MG63 (cell line): ENCODE measurements at regions not wholly inside any gene's neighbourhood (a gene's known extent, or its start where the extent isn't known, plus 50 kb on each side); places are given as distances from the start of the nearest gene placed in this dataset.
"Not testable (repeated sequence)": the region's sequence is repeated elsewhere in the genome, so short reads cannot be mapped to it uniquely, and the experiment has no call there.

Source experiments
- DNase-seq: peaks from one replicate; pipeline ENCODE4 v3.0.0-alpha.2; 2020
- H3K27me3 ChIP-seq: fragments of 250-450 bp; sonication (Bioruptor Pico); 2 replicates; pipeline ENCODE4 v1.5.1; 2020; ENCODE audit warnings: mild to moderate bottlenecking, moderate library complexity
- H3K36me3 ChIP-seq: fragments of 250-450 bp; sonication (Bioruptor Pico); 2 replicates; pipeline ENCODE4 v1.5.1; 2020; ENCODE audit warnings: mild to moderate bottlenecking, moderate library complexity
- H3K4me3 ChIP-seq: fragments of 250-450 bp; sonication (Bioruptor Pico); 2 replicates; pipeline ENCODE4 v1.5.1; 2020; ENCODE audit warnings: mild to moderate bottlenecking, moderate library complexity
- H3K9me3 ChIP-seq: fragments of 250-450 bp; sonication (Bioruptor Pico); 2 replicates; pipeline ENCODE4 v1.5.1; 2020; ENCODE audit warnings: mild to moderate bottlenecking, moderate library complexity

- DNase-seq: no peak
- H3K27me3 ChIP-seq: no peaks in the 10 kb centered on the region
- no peaks in the 10 kb centered on the region for H3K36me3 ChIP-seq
- no peak overlapping the region for H3K4me3 ChIP-seq
- no peaks in the 10 kb centered on the region for H3K9me3 ChIP-seq
Measured at GRCh38 chr13:54415753-54416366, 1387.2 kb downstream of the OLFM4 start.

GRCh38 chr13:54422946-54423345, 1394.3 kb downstream of the OLFM4 start:
- not testable (repeated sequence) for H3K4me3 ChIP-seq, H3K36me3 ChIP-seq

GRCh38 chr13:54424344-54424743, 1395.7 kb downstream of the OLFM4 start:
- no peaks in the 10 kb centered on the region for H3K27me3 ChIP-seq
- no peaks in the 10 kb centered on the region for H3K36me3 ChIP-seq
- no peak overlapping the region for H3K4me3 ChIP-seq
- no peaks in the 10 kb centered on the region for H3K9me3 ChIP-seq
- DNase-seq: no peak

More at GRCh38 chr13:54422946-54423345, 1394.3 kb downstream of the OLFM4 start:
- H3K27me3 ChIP-seq, H3K9me3 ChIP-seq, DNase-seq: not testable (repeated sequence)

- no peaks in the 10 kb centered on the region for H3K9me3 ChIP-seq
Measured at GRCh38 chr13:54433493-54434206, 1405.0 kb downstream of the OLFM4 start.

GRCh38 chr13:54440853-54441400, 1412.3 kb downstream of the OLFM4 start:
- DNase-seq, H3K36me3 ChIP-seq, H3K4me3 ChIP-seq, H3K27me3 ChIP-seq, H3K9me3 ChIP-seq: not testable (repeated sequence)

More at GRCh38 chr13:54433493-54434206, 1405.0 kb downstream of the OLFM4 start:
- no peak overlapping the region for H3K4me3 ChIP-seq
- DNase-seq: no peak
- H3K36me3 ChIP-seq: no peaks in the 10 kb centered on the region
- no peaks in the 10 kb centered on the region for H3K27me3 ChIP-seq

- Histone ChIP-seq H3K36me3 (no peaks in the 10 kb centered on the region), H3K9me3 (no peaks in the 10 kb centered on the region), H3K27me3 (no peaks in the 10 kb centered on the region), H3K4me3 (no peak overlapping the region)
- DNase-seq: no peak
Measured at GRCh38 chr13:54445453-54445852, 1416.8 kb downstream of the OLFM4 start.

- no peak for DNase-seq
- no peaks in the 10 kb centered on the region for H3K27me3 ChIP-seq
- H3K4me3 ChIP-seq: no peak overlapping the region
- H3K36me3 ChIP-seq: no peaks in the 10 kb centered on the region
- no peaks in the 10 kb centered on the region for H3K9me3 ChIP-seq
Measured at GRCh38 chr13:54445865-54446264, 1417.3 kb downstream of the OLFM4 start.

- Histone ChIP-seq H3K27me3 (no peaks in the 10 kb centered on the region), H3K36me3 (no peaks in the 10 kb centered on the region), H3K4me3 (no peak overlapping the region), H3K9me3 (no peaks in the 10 kb centered on the region)
- DNase-seq: no peak
Measured at GRCh38 chr13:54449922-54450321, 1421.3 kb downstream of the OLFM4 start.

GRCh38 chr13:54484166-54484565, 1455.6 kb downstream of the OLFM4 start:
- no peak for DNase-seq
- H3K27me3 ChIP-seq: no peaks in the 10 kb centered on the region
- H3K36me3 ChIP-seq: no peaks in the 10 kb centered on the region
- no peak overlapping the region for H3K4me3 ChIP-seq
- no peaks in the 10 kb centered on the region for H3K9me3 ChIP-seq

GRCh38 chr13:54486421-54487166, 1458.0 kb downstream of the OLFM4 start:
- Histone ChIP-seq H3K36me3 (no peaks in the 10 kb centered on the region), H3K4me3 (no peak overlapping the region), H3K27me3 (no peaks in the 10 kb centered on the region), H3K9me3 (no peaks in the 10 kb centered on the region)
- no peak for DNase-seq

- Histone ChIP-seq H3K27me3 (no peaks in the 10 kb centered on the region), H3K4me3 (no peak overlapping the region), H3K9me3 (no peaks in the 10 kb centered on the region), H3K36me3 (no peaks in the 10 kb centered on the region)
- no peak for DNase-seq
Measured at GRCh38 chr13:54489359-54489758, 1460.7 kb downstream of the OLFM4 start.

GRCh38 chr13:54492995-54493394, 1464.4 kb downstream of the OLFM4 start:
- Histone ChIP-seq H3K4me3 (no peak overlapping the region), H3K9me3 (no peaks in the 10 kb centered on the region), H3K36me3 (no peaks in the 10 kb centered on the region), H3K27me3 (no peaks in the 10 kb centered on the region)
- DNase-seq: no peak

GRCh38 chr13:54511366-54511765, 1482.8 kb downstream of the OLFM4 start:
- Histone ChIP-seq H3K4me3 (no peak overlapping the region), H3K27me3 (no peaks in the 10 kb centered on the region), H3K9me3 (no peaks in the 10 kb centered on the region), H3K36me3 (no peaks in the 10 kb centered on the region)
- DNase-seq: no peak

- Histone ChIP-seq H3K36me3 (no peaks in the 10 kb centered on the region), H3K9me3 (no peaks in the 10 kb centered on the region), H3K4me3 (no peak overlapping the region), H3K27me3 (no peaks in the 10 kb centered on the region)
- no peak for DNase-seq
Measured at GRCh38 chr13:54513254-54513653, 1484.6 kb downstream of the OLFM4 start.

- no peaks in the 10 kb centered on the region for H3K27me3 ChIP-seq
- H3K9me3 ChIP-seq: no peaks in the 10 kb centered on the region
- no peak for DNase-seq
- no peaks in the 10 kb centered on the region for H3K36me3 ChIP-seq
- H3K4me3 ChIP-seq: no peak overlapping the region
Measured at GRCh38 chr13:54536112-54536511, 1507.5 kb downstream of the OLFM4 start.

GRCh38 chr13:54563286-54563685, 1534.7 kb downstream of the OLFM4 start:
- H3K9me3 ChIP-seq: no peaks in the 10 kb centered on the region
- H3K27me3 ChIP-seq: no peaks in the 10 kb centered on the region
- no peak overlapping the region for H3K4me3 ChIP-seq
- no peak for DNase-seq
- H3K36me3 ChIP-seq: no peaks in the 10 kb centered on the region

- not testable (repeated sequence) for H3K27me3 ChIP-seq, H3K4me3 ChIP-seq, DNase-seq, H3K9me3 ChIP-seq, H3K36me3 ChIP-seq
Measured at GRCh38 chr13:54572037-54572436, 1543.4 kb downstream of the OLFM4 start.
